Left lobe of liver (tissue), 2 donors: ENCODE measurements at regions not wholly inside any gene's neighbourhood (a gene's known extent, or its start where the extent isn't known, plus 50 kb on each side); places are given as distances from the start of the nearest gene placed in this dataset.

Source experiments
- ATAC-seq: fragments of 200-7000 bp; cut with Tn5 transposase; one replicate; pipeline ENCODE4 v1.9.1; 2020; ENCODE audit warnings: mild to moderate bottlenecking, moderate library complexity
- DNase-seq: peaks from one replicate; pipeline ENCODE4 v3.0.0-alpha.2; 2020; ENCODE audit warnings: low spot score
- donor health status: DM: no; HTN: no; CAD: no; lungs with moderate emphysema.
- donor health status: DM: no; HTN: yes; CAD: no.

- ATAC-seq: no peak
- no peak for DNase-seq
Measured at GRCh38 chr7:46486256-46487206, 565.5 kb upstream of the IGFBP3 start.

GRCh38 chr7:46485481-46486065 lies 564.5 kb upstream of the IGFBP3 start:
- no peak for DNase-seq

GRCh38 chr7:46484906-46485305 lies 563.8 kb upstream of the IGFBP3 start:
- no peak for ATAC-seq
- DNase-seq: no peak

More at GRCh38 chr7:46485481-46486065, 564.5 kb upstream of the IGFBP3 start:
- no peak for ATAC-seq

GRCh38 chr7:46480619-46481018 lies 559.5 kb upstream of the IGFBP3 start:
- DNase-seq (no peak), ATAC-seq (no peak)

- ATAC-seq: peak; percentile 73
Measured at GRCh38 chr7:46479680-46480079, 558.6 kb upstream of the IGFBP3 start.

GRCh38 chr7:46478046-46478445 lies 557.0 kb upstream of the IGFBP3 start:
- no peak for DNase-seq
- no peak for ATAC-seq

More at GRCh38 chr7:46479680-46480079, 558.6 kb upstream of the IGFBP3 start:
- no peak for DNase-seq

- ATAC-seq: no peak
- no peak for DNase-seq
Measured at GRCh38 chr7:46468753-46469356, 547.8 kb upstream of the IGFBP3 start.

GRCh38 chr7:46463170-46463569 lies 542.1 kb upstream of the IGFBP3 start:
- no peak for DNase-seq
- ATAC-seq: peak; percentile 36

GRCh38 chr7:46461334-46461777 lies 540.3 kb upstream of the IGFBP3 start:
- ATAC-seq: no peak

GRCh38 chr7:46459942-46460341 lies 538.9 kb upstream of the IGFBP3 start:
- ATAC-seq: no peak
- DNase-seq: no peak

More at GRCh38 chr7:46461334-46461777, 540.3 kb upstream of the IGFBP3 start:
- DNase-seq: no peak

- ATAC-seq: no peak
- no peak for DNase-seq
Measured at GRCh38 chr7:46454816-46455215, 533.7 kb upstream of the IGFBP3 start.

GRCh38 chr7:46452561-46453135 lies 531.6 kb upstream of the IGFBP3 start:
- DNase-seq: no peak
- no peak for ATAC-seq

GRCh38 chr7:46451846-46452245 lies 530.8 kb upstream of the IGFBP3 start:
- no peak for ATAC-seq
- DNase-seq: no peak

- ATAC-seq: no peak
- no peak for DNase-seq
Measured at GRCh38 chr7:46450886-46451285, 529.8 kb upstream of the IGFBP3 start.

GRCh38 chr7:46450425-46450824 lies 529.4 kb upstream of the IGFBP3 start:
- no peak for DNase-seq
- no peak for ATAC-seq

GRCh38 chr7:46449743-46450142 lies 528.7 kb upstream of the IGFBP3 start:
- DNase-seq (no peak), ATAC-seq (no peak)

- ATAC-seq (no peak), DNase-seq (no peak)
Measured at GRCh38 chr7:46448478-46448877, 527.4 kb upstream of the IGFBP3 start.

- DNase-seq (no peak), ATAC-seq (no peak)
Measured at GRCh38 chr7:46446151-46446550, 525.1 kb upstream of the IGFBP3 start.

- no peak for ATAC-seq
- no peak for DNase-seq
Measured at GRCh38 chr7:46444256-46444655, 523.2 kb upstream of the IGFBP3 start.

- DNase-seq (no peak), ATAC-seq (peak; percentile 52)
Measured at GRCh38 chr7:46440186-46440585, 519.1 kb upstream of the IGFBP3 start.

- DNase-seq: no peak
- ATAC-seq: no peak
Measured at GRCh38 chr7:46432708-46433107, 511.6 kb upstream of the IGFBP3 start.
